Thyroid gland (tissue), 4 donors: ENCODE measurements at regions not wholly inside any gene's neighbourhood (a gene's known extent, or its start where the extent isn't known, plus 50 kb on each side); places are given as distances from the start of the nearest gene placed in this dataset.

ENCODE experiments used
- DNase-seq, 2 donors: peaks; one replicate each; pipeline ENCODE4 v3.0.0-alpha.2; 2019
- H3K27ac ChIP-seq, 3 donors: fragments of 200-600 bp; sonication (generic); 1 replicate in 2 of 3; 2 replicates in 1 of 3; pipeline ENCODE4 v1.5.1; 2016 to 2019; ENCODE audit warnings: mild to moderate bottlenecking in 1 of 3, moderate library complexity in 1 of 3
- H3K27me3 ChIP-seq: fragments of 200-600 bp; sonication (generic); one replicate; pipeline ENCODE4 v1.5.1; 2019
- H3K36me3 ChIP-seq, 2 donors: fragments of 200-600 bp; sonication (generic); one replicate each; pipeline ENCODE4 v1.5.1; 2016 to 2019
- H3K4me1 ChIP-seq, 2 donors: fragments of 200-600 bp; sonication (generic); one replicate each; pipeline ENCODE4 v1.5.1; 2017 to 2019
- H3K4me3 ChIP-seq, 3 donors: fragments of 200-600 bp; sonication (generic); replicated peaks in 1 of 3; 1 replicate in 2 of 3; 2 replicates in 1 of 3; pipeline ENCODE4 v1.5.1; 2016; ENCODE audit warnings: mild to moderate bottlenecking in 1 of 3
- H3K9me3 ChIP-seq: fragments of 200-600 bp; sonication (generic); one replicate; pipeline ENCODE4 v1.5.1; 2017
- CTCF ChIP-seq, 6 experiments: fragments of 200-600 bp in 3 of 6; fragments of 450-650 bp in 3 of 6; sonication (generic) in 3 of 6; IDR thresholded peaks; one replicate each; pipeline ENCODE4 v1.5.1; 2016 to 2019; ENCODE audit warnings: antibody characterized with exemption in 6 of 6, mild to moderate bottlenecking in 2 of 6, inconsistent platforms in 1 of 6, moderate library complexity in 1 of 6
- POLR2A ChIP-seq, 2 donors: fragments of 450-650 bp; IDR thresholded peaks; one replicate each; pipeline ENCODE4 v1.6.1; 2017; ENCODE audit warnings: antibody characterized with exemption in 2 of 2, mild to moderate bottlenecking in 2 of 2, moderate library complexity in 1 of 2
- WGBS, 2 donors: methylation state at CpG; one replicate each; pipeline ENCODE4 v1.1.5; 2017; 5-methylcytosine and 5-hydroxymethylcytosine counted together
- intact Hi-C: fragments of 100-400 bp; cut with DNase I; formaldehyde crosslinking; loops from one replicate; pipeline ENCODE4 v1.15.1; 2023

GRCh38 chr1:209260136-209260535 lies 323.4 kb upstream of the CAMK1G start:
- Histone ChIP-seq H3K4me1 (no peaks in the 10 kb centered on the region), H3K9me3 (no peaks in the 10 kb centered on the region), H3K4me3 (no peak overlapping the region), H3K27me3 (no peaks in the 10 kb centered on the region), H3K27ac (no peak overlapping the region), H3K36me3 (no peaks in the 10 kb centered on the region)
- intact Hi-C loops = no loop called here
- WGBS, 2 donors = 68 to 77% methylated on average over 2 of the region's 2 CpGs
- TF ChIP-seq CTCF (IDR thresholded peaks at IDR 0.05) (no peak), POLR2A (IDR thresholded peaks at IDR 0.05) (no peak)
- DNase-seq = no peak

- H3K27me3 ChIP-seq = no peaks in the 10 kb centered on the region
- H3K27ac ChIP-seq = no peak overlapping the region
- no peak overlapping the region for H3K4me3 ChIP-seq
- H3K9me3 ChIP-seq = no peaks in the 10 kb centered on the region
- DNase-seq = no peak
- no peak for TF ChIP-seq CTCF (IDR thresholded peaks at IDR 0.05)
- no peak for TF ChIP-seq POLR2A (IDR thresholded peaks at IDR 0.05)
- H3K36me3 ChIP-seq = no peaks in the 10 kb centered on the region
- intact Hi-C loops = no loop called here
- H3K4me1 ChIP-seq = no peaks in the 10 kb centered on the region
- WGBS, 2 donors = 89 to 100% methylated on average over 1 of the region's 1 CpG
These were observed 320.9 kb upstream of the CAMK1G start for GRCh38 chr1:209262631-209263030.

GRCh38 chr1:209265301-209265700 lies 318.2 kb upstream of the CAMK1G start:
- 45 to 56% methylated on average over 7 of the region's 7 CpGs for WGBS, 2 donors
- H3K4me1 ChIP-seq = no peaks in the 10 kb centered on the region
- no peaks in the 10 kb centered on the region for H3K36me3 ChIP-seq
- TF ChIP-seq CTCF (IDR thresholded peaks at IDR 0.05) (no peak), POLR2A (IDR thresholded peaks at IDR 0.05) (no peak)
- intact Hi-C loops = no loop called here
- no peaks in the 10 kb centered on the region for H3K27me3 ChIP-seq
- no peak overlapping the region for H3K4me3 ChIP-seq
- H3K27ac ChIP-seq = no peak overlapping the region
- H3K9me3 ChIP-seq = no peaks in the 10 kb centered on the region
- no peak for DNase-seq

- Histone ChIP-seq H3K27ac (no peak overlapping the region), H3K27me3 (no peaks in the 10 kb centered on the region), H3K4me3 (no peak overlapping the region), H3K4me1 (no peaks in the 10 kb centered on the region), H3K9me3 (no peaks in the 10 kb centered on the region), H3K36me3 (no peaks in the 10 kb centered on the region)
- DNase-seq = no peak
- WGBS, 2 donors = 56 to 58% methylated on average over 5 of the region's 5 CpGs
- TF ChIP-seq POLR2A (IDR thresholded peaks at IDR 0.05) (no peak), CTCF (IDR thresholded peaks at IDR 0.05) (no peak)
- intact Hi-C loops = no loop called here
These were observed 316.8 kb upstream of the CAMK1G start for GRCh38 chr1:209266590-209267205.

- no peak overlapping the region for H3K27ac ChIP-seq
- DNase-seq = no peak
- no peaks in the 10 kb centered on the region for H3K4me1 ChIP-seq
- H3K36me3 ChIP-seq = no peaks in the 10 kb centered on the region
- WGBS, 2 donors = 80 to 81% methylated on average over 2 of the region's 2 CpGs
- H3K9me3 ChIP-seq = no peaks in the 10 kb centered on the region
- no peak overlapping the region for H3K4me3 ChIP-seq
- intact Hi-C loops = no loop called here
- no peak for TF ChIP-seq CTCF (IDR thresholded peaks at IDR 0.05)
- no peak for TF ChIP-seq POLR2A (IDR thresholded peaks at IDR 0.05)
- H3K27me3 ChIP-seq = no peaks in the 10 kb centered on the region
These were observed 315.5 kb upstream of the CAMK1G start for GRCh38 chr1:209267968-209268367.
